GM10266 (cell line): ENCODE measurements at regions not wholly inside any gene's neighbourhood (a gene's known extent, or its start where the extent isn't known, plus 50 kb on each side); places are given as distances from the start of the nearest gene placed in this dataset.

Source experiments
- DNase-seq: peaks from one replicate; pipeline ENCODE4 v3.0.0; 2012; ENCODE audit errors: extremely low spot score
- TF ChIP-seq, protein P1 (sequence below): IDR thresholded peaks from 2 replicates; pipeline ENCODE4 v1.5.1; 2012; ENCODE audit warnings: mild to moderate bottlenecking, low read depth; ENCODE audit not compliant: control insufficient read depth, insufficient read depth; ENCODE audit errors: missing control alignments

DNA sequence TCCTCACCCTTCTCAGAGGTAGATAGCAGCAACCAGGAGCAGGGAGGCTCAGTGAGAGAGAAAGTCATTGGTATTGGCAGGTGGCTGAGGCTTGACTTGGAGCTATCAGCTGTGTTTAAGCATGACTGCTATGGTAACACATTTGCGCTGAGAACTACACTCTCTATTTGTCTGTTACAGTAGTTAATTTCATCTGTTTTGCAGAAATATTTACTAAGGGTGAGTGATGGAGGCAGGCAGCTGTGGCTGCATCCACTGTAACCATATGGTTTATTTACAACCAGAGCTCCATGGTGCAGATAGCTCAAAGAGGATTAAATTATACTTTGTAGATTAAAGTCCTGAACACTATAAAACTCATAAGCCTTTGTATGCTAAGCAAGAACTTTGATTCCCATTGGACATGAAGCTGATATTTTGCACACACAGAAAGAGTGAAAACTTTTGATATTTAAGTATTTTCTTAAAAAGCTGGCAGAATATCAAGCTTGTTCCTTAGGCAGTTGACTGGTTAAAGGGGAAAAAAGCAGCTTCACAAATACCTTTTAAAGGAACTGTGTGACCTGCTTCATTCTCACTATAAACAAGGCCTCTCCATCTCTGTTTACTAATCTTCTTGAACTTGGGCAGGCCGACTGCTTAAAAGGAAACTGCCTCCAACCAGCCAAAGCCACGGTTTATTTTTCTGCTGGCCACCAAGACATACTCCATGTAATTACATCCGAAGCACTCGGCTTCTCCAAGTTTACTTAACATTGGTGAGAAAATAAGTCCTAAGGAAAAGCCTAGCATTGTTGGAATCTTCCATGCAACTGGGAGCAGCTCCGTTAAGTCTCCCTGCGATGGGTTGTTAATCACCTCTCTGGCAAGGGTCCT is 299.8 kb upstream of the ZFHX3 start:
- no peak for DNase-seq

DNA sequence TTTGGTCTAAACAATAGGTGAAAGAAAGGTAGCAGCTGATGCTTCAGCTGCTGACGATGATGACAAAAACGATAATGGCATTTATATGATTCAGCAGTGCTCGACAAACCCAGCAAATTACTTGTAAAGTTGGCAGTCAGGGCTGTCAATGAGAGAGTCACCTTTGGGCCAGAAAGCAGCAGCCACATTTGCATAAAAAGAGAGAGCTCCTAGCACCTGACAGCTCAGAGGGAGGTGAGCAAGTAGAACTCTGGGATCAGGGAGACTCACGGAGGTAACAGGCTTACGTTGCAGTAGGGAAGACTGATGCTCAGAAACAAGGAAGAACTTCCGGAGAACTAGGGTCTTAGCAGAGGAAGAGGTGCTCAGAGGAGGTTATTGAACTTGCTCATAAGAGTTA is 291.9 kb upstream of the ZFHX3 start:
- TF ChIP-seq, protein P1, sequence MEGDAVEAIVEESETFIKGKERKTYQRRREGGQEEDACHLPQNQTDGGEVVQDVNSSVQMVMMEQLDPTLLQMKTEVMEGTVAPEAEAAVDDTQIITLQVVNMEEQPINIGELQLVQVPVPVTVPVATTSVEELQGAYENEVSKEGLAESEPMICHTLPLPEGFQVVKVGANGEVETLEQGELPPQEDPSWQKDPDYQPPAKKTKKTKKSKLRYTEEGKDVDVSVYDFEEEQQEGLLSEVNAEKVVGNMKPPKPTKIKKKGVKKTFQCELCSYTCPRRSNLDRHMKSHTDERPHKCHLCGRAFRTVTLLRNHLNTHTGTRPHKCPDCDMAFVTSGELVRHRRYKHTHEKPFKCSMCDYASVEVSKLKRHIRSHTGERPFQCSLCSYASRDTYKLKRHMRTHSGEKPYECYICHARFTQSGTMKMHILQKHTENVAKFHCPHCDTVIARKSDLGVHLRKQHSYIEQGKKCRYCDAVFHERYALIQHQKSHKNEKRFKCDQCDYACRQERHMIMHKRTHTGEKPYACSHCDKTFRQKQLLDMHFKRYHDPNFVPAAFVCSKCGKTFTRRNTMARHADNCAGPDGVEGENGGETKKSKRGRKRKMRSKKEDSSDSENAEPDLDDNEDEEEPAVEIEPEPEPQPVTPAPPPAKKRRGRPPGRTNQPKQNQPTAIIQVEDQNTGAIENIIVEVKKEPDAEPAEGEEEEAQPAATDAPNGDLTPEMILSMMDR: no peak
- no peak for DNase-seq

More for the DNA sequence above, 299.8 kb upstream of the ZFHX3 start:
- TF ChIP-seq, protein P1: no peak

DNA sequence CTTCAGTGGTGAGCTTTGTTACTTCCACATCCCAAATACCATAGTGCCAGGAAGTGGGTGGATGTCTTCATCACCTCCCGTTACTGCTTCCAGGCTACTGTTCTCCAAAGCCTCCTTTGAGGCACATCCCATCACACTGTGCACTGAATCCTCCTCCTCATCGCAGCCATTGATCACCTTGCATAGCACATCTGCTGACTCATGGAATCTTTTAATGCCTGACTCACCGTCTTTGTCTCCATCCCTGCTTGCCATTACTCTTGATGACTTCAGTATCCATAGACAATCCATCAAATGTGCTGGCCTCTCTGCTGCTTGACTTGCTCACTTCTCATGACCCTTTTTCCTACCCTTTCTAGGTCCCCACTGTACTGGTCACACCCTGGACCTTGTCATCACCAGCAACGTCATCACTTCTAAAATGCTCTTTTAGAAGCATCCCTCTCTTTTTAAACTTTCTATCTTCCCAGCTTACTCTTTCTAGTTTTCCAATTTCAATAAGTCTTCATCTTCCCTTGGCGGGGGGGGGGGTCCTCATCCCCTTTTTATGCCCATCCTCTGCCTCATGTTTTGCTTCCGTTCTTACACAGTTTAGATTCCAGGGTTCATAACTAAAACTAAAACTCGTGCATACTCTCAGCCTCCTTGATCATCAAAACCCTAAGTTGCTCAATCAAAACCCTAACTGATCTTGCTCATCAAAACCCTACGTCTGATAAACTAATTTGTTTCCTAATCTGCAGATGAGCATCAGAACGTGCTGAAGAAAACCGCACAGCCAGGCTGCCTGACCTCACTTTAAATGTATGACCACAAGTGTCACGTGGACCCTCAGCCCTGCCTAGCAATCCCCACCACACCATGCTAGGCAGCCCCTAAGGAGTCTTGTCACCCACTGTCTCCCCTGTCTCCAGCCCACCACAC is 289.7 kb upstream of the ZFHX3 start:
- DNase-seq: no peak

DNA sequence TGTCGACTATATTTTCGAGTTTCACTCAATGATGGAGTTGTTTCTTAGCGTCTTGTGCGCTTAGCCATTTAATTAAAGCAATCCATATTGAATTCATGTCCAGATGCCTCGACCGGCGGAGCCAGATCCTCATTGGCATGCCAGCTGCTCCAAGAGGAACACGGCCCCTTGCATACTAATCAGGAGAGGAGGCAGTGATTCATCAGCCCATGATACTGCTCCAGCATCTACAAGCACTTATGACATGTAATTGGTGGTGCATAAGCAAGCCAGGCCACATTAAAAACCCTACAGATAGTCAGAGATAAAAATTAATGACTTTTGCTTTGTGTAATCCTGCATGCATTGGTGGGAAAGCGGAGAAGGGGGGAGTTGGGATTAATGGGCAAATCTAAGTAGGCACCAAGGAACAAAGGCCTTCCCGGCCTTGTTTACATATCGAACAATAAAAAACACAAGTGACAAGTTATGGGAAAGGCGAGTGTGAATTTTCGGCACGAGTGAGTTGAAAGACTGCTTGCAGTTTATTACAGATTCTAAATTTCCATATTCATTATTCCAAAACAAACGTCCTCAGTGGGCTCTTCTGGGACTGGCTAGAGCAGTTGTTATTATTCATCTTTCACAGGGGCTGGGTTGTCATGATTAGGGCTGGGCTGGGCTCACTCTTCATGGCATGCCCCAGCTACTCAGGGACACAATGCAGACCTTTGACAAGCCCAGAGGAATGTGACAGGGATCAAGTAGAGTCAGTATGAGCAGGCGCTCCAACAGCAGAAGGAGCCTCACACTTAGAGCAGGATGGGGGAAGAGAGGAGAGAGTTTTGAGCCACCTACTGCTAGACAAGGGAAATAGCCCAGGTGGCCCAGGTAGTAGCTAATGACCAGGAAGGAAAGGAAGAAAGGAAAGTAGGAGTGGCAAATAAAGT is 281.7 kb upstream of the ZFHX3 start:
- TF ChIP-seq, protein P1: no peak
- DNase-seq: no peak

More for the DNA sequence above, 289.7 kb upstream of the ZFHX3 start:
- TF ChIP-seq, protein P1: no peak

DNA sequence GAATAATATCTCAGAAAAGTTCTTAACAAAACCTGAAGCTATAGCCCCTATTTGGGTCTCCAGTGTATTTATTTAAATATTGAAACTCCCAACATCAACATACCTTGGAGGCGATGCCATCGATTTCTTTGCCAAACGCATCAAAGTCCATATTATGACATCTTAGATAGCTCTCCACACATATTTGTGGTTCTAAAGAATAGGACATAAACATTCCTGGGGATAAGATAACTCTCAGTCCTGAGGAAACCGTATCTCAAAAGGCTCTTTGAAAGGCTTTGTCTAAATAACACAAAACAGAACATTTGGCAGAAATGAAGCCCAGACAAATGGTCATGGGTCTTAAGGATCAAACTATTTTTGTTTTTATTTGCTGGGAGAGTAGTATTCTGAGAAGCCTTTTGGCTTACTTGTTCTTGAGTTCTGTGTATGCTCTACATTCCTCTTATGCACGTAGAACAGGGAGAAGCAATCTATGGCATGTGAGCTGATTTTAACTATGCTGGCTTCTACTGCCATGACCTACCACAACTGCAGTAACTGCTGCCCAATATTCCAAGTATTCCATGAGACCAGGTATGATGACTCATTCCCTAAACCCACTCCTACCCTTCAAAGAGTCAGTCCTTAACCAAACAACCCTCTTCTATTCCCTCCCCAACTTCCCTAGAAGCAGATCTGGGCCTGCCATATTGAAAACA is 279.0 kb upstream of the ZFHX3 start:
- TF ChIP-seq, protein P1: no peak

DNA sequence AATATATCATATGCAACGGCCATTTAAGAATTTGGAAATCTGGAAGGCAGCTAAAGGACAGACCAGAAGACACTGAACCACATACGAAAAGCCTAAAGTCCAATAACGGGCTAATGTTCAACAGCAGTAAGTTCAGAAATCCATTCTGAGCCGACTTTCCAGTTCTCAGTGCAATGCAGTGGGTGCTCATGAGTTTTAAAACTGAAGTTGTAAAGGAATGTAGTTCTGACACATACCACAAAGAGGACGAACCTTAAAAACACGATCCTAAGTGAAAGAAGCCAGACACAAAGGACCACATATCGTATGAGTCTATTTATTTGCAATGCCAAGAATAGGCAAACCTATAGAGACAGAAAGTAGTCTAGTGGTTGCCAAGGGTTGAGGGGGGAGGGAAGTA is 278.3 kb upstream of the ZFHX3 start:
- TF ChIP-seq, protein P1: no peak
- DNase-seq: no peak

More for the DNA sequence above, 279.0 kb upstream of the ZFHX3 start:
- no peak for DNase-seq
